ENCODE measurements at regions not wholly inside any gene's neighbourhood (a gene's known extent, or its start where the extent isn't known, plus 50 kb on each side); places are given as distances from the start of the nearest gene placed in this dataset.

DNA sequence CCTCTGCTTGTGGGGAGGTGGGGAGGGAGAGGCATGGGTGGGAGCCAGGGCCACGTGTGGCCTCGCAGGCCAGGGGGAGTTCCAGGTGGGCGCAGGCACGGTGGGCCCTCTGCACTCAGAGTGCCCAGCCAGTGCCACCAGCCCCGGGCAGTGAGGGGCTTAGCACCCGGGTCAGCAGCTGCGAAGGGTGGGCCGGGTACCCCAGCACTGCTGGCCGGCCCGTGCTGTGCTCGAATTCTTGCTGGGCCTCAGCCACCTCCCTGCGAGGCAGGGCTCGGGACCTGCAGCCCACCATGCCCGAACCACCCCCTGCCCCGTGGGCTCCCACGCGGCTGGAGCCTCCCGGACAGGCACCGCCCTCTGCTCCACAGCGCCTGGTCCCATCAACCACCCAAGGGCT, 1277.2 kb downstream of the JRKL start:
- FAIRE-seq (no peak), DNase-seq (ENCODE audit: low read depth, low spot score) (no peak)
- no peaks in the 10 kb centered on the region for H3K27me3 ChIP-seq (ENCODE audit: control insufficient read depth, extremely low read depth, insufficient read depth, low read length)
- H3K9ac ChIP-seq (ENCODE audit: control insufficient read depth, extremely low read depth, insufficient read depth, low read length), result no peak overlapping the region
- H3K4me2 ChIP-seq (ENCODE audit: control insufficient read depth, extremely low read depth, insufficient read depth, low read depth, low read length), result no peak overlapping the region
- H4K20me1 ChIP-seq (ENCODE audit: control insufficient read depth, extremely low read depth, insufficient read depth, low read length), result no peaks in the 10 kb centered on the region
- H3K4me3 ChIP-seq (ENCODE audit: control insufficient read depth in 2 of 3, extremely low read depth in 1 of 3, insufficient read depth in 2 of 3, low read depth in 1 of 3, low read length in 3 of 3), result no peak overlapping the region
- H3K79me2 ChIP-seq (ENCODE audit: control insufficient read depth, insufficient read depth, low read length), result no peaks in the 10 kb centered on the region
- no peaks in the 10 kb centered on the region for H3K9me1 ChIP-seq (ENCODE audit: control insufficient read depth, extremely low read depth, insufficient read depth, low read length)
- no peaks in the 10 kb centered on the region for H3K4me1 ChIP-seq (ENCODE audit: control insufficient read depth, extremely low read depth, insufficient read depth, low read length)
- no peak overlapping the region for H2AFZ ChIP-seq (ENCODE audit: control insufficient read depth, low read length)
- TF ChIP-seq EZH2 (IDR thresholded peaks at IDR 0.05; ENCODE audit: low read length), result no peak
- TF ChIP-seq, protein P1, sequence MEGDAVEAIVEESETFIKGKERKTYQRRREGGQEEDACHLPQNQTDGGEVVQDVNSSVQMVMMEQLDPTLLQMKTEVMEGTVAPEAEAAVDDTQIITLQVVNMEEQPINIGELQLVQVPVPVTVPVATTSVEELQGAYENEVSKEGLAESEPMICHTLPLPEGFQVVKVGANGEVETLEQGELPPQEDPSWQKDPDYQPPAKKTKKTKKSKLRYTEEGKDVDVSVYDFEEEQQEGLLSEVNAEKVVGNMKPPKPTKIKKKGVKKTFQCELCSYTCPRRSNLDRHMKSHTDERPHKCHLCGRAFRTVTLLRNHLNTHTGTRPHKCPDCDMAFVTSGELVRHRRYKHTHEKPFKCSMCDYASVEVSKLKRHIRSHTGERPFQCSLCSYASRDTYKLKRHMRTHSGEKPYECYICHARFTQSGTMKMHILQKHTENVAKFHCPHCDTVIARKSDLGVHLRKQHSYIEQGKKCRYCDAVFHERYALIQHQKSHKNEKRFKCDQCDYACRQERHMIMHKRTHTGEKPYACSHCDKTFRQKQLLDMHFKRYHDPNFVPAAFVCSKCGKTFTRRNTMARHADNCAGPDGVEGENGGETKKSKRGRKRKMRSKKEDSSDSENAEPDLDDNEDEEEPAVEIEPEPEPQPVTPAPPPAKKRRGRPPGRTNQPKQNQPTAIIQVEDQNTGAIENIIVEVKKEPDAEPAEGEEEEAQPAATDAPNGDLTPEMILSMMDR (optimal IDR thresholded peaks at IDR 0.05 in 1 of 3, IDR thresholded peaks at IDR 0.05 in 1 of 3, conservative IDR thresholded peaks at IDR 0.05 in 1 of 3; ENCODE audit: extremely low read depth in 1 of 3, insufficient read depth in 2 of 3, low read length in 3 of 3), result no peak
- dilution Hi-C loops (cut with MboI; ENCODE audit: extremely low pct_ligation_motif_present, low sequenced_read_pairs), result no loop called here
- no peaks in the 10 kb centered on the region for H3K9me3 ChIP-seq (ENCODE audit: control insufficient read depth, low read depth, low read length)
- H3K36me3 ChIP-seq (ENCODE audit: control insufficient read depth in 2 of 2, extremely low read depth in 1 of 2, insufficient read depth in 2 of 2, low read length in 2 of 2), result no peaks in the 10 kb centered on the region
- no peak overlapping the region for H3K27ac ChIP-seq (ENCODE audit: control insufficient read depth, insufficient read depth, low read length)

DNA sequence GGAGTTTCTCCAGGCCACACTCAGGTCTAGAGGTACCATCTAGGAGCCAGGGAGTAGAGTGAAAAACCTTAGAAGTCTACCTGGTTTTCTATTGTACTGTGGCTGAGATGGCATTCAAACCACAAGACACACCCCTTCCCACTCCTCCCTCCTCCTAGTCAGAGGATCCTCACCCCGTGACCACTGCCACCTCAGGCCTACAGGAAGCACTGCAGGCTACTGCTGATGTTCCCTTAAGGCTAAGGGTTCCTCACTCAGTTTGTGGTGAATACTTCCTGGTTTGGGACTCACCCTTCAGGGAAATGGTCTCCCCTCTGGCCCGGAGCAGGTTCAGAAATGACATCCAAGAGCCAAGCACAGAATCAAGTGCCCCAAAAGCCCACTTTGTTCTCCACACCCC, 1293.9 kb downstream of the JRKL start:
- H3K27me3 ChIP-seq (ENCODE audit: control insufficient read depth, extremely low read depth, insufficient read depth, low read length), result no peaks in the 10 kb centered on the region
- no peak overlapping the region for H3K27ac ChIP-seq (ENCODE audit: control insufficient read depth, insufficient read depth, low read length)
- H3K79me2 ChIP-seq (ENCODE audit: control insufficient read depth, insufficient read depth, low read length), result no peaks in the 10 kb centered on the region
- TF ChIP-seq, protein P1 (optimal IDR thresholded peaks at IDR 0.05 in 1 of 3, IDR thresholded peaks at IDR 0.05 in 1 of 3, conservative IDR thresholded peaks at IDR 0.05 in 1 of 3; ENCODE audit: extremely low read depth in 1 of 3, insufficient read depth in 2 of 3, low read length in 3 of 3), result no peak
- no peak for TF ChIP-seq EZH2 (IDR thresholded peaks at IDR 0.05; ENCODE audit: low read length)
- no peak overlapping the region for H3K4me3 ChIP-seq (ENCODE audit: control insufficient read depth in 2 of 3, extremely low read depth in 1 of 3, insufficient read depth in 2 of 3, low read depth in 1 of 3, low read length in 3 of 3)
- H2AFZ ChIP-seq (ENCODE audit: control insufficient read depth, low read length), result no peak overlapping the region
- no peaks in the 10 kb centered on the region for H3K4me1 ChIP-seq (ENCODE audit: control insufficient read depth, extremely low read depth, insufficient read depth, low read length)
- H3K9ac ChIP-seq (ENCODE audit: control insufficient read depth, extremely low read depth, insufficient read depth, low read length), result no peak overlapping the region
- FAIRE-seq (no peak), DNase-seq (ENCODE audit: low read depth, low spot score) (no peak)
- no peaks in the 10 kb centered on the region for H3K36me3 ChIP-seq (ENCODE audit: control insufficient read depth in 2 of 2, extremely low read depth in 1 of 2, insufficient read depth in 2 of 2, low read length in 2 of 2)
- H3K9me3 ChIP-seq (ENCODE audit: control insufficient read depth, low read depth, low read length), result no peaks in the 10 kb centered on the region
- H3K9me1 ChIP-seq (ENCODE audit: control insufficient read depth, extremely low read depth, insufficient read depth, low read length), result no peaks in the 10 kb centered on the region
- no peak overlapping the region for H3K4me2 ChIP-seq (ENCODE audit: control insufficient read depth, extremely low read depth, insufficient read depth, low read depth, low read length)
- no peaks in the 10 kb centered on the region for H4K20me1 ChIP-seq (ENCODE audit: control insufficient read depth, extremely low read depth, insufficient read depth, low read length)
- dilution Hi-C loops (cut with MboI; ENCODE audit: extremely low pct_ligation_motif_present, low sequenced_read_pairs), result no loop called here
